ENCODE measurements at regions not wholly inside any gene's neighbourhood (a gene's known extent, or its start where the extent isn't known, plus 50 kb on each side); places are given as distances from the start of the nearest gene placed in this dataset.
"Not testable (repeated sequence)": the region's sequence is repeated elsewhere in the genome, so short reads cannot be mapped to it uniquely, and the experiment has no call there.

DNA sequence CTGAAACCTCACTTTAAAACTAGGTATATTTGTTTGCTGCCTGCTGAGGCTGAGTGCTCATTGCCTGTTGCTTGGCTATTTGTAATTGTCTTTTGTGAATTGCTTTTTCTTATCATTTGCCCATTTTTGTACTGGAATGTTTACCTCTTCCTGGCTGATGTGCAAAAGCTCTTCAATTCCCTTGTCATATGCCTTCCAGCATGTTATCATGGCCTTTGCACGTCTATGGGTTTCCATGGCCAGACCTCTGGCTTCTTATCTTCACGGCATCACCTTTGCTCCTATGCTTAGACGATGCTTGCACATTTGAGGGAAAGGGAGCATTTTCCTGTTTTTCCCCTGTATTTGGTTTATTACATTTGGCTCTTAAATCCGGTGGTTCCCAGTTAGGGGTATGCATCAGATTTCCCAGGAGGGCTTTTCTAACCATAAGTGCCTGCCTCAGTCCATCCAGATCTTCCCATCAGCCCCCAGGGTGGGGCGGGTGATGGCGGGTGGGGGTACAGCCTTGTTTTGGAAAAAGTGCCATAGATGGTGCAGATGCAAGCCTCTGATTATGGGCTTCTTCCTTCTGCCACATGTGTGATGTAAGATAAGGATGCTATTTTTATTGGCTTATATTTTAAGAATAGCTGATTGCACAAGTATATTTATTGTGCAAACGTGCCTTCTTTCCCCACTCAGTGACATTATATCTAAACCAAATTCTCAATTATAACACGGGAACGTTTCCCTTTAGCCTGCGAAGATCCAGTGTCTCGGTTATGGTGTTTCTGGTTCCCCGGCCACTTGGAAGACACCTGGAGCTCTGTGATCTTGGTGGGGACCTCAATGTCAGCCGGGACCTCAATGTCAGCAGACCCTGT is 70.6 kb upstream of the SEPTIN5 start:
- DNase-seq = no peak

DNA sequence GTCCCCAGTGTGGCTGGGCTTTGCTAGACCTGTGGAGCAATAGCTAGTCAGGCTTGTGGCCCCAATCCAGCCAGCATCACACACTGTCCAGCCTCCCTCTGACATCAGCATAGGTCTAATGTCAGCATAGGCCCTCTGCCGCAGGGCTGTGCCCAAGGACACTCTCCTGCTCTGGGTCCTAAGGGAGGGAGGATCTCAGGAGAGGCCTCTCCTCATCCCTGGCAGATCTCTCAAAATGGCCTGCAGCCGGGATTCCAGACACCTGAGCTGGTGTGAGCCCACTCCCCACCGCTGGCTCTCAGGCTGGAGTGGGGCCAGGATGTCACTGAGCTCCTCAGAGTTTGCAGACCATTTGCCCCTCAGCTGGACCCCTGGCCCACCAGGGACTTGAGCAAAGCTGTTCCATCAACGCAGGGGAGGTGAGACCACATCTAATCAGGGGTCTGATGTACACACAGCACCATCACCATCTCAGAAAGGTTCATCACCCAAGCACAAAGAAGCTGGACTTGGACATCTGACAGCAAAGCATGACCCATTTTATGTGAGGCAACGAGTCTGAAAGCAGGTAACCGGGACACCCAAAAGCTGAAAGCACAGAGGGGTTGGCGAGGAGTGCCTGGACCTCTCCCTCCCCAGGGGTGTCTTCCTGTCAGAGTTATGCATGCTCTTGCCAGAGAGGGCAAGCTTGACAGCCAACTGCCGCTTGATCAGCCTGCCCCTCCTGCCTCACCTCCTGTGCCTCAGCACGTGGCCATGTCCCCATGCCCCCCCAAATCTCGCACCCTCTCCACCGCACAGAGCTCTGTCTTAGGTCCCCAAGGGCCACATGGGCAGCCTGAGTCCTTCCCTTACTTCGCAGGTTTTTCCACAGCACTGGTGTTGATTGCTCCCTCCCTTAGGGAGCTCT is 69.7 kb upstream of the SEPTIN5 start:
- no peak for DNase-seq

DNA sequence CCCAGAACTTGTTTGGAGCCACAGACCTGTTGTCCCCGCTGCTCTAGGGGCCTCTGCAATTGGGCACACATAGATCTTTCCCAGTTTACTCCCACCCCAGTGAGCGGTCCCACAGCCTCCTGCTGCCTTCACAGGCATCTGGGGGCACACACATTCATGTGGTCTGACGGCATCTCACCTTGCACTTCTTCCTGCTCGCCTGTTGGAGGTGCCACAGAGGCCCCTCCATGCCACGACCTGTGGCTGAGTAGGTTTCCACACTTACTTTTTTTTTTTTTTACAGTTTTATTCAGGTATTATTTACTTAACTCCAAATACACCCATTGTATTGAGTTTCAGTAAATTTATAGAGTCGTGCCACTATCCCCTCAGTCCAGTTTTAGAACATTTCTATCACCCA is 68.9 kb upstream of the SEPTIN5 start:
- DNase-seq = no peak

DNA sequence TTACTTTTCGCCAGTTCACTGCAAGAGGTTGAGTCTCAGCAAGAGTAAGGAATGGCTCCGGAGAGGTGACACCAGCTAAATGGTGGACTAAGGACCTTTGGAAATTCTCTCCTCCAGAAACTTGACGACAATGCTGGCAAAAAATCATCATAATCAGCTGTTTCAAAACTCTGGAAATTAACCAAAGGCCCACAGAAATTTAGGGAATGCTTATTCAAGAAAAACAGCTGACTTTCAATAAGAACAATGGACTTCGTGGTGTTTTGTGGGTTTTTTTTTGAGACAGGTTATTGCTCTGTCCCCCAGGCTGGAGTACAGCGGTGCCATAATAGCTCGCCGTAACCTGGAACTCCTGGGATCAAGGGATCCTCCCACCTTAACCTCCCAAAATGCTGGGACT is 68.4 kb upstream of the SEPTIN5 start:
- no peak for DNase-seq

DNA sequence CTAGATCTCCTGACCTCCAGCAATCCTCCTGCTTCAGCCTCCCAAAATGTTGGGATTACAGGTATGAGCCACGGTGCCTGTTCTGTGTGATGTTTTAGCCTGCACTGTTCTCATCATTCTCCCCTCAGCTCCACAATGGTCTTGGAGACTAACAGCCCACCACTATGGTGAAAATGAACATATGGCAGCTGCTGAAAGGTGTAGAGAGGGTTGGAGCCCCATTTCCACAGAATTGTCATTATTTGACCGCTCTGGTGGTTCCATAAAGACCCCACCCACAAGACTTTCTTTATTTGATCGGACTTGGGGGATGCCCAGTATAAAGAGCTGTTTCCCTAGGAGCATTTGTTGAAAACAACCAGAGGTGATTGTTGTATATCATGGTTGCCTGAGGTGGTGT is 67.9 kb upstream of the SEPTIN5 start:
- DNase-seq = no peak

DNA sequence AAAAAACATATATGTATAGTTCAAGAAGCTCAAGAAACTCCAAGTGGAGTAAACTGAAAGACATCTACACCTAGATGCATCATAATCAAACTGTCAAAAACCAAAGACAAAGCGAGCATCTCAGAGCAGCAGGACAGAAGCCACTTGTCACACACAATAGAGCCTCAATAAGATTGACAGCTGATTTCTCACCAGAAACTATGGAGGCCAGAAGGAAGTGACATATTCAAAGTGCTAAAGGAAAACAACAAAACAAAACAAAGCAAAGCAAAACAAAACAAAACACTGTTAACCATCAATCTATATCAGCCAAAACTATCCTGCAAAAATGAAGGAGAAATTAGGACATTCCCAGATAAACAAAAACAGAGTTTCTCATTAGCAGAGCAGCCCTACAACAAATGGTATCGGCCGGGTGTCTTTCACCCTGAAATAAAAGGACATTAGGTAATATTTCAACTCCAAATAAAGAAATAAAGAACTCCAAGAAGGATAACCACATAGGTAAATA is 65.8 kb upstream of the SEPTIN5 start:
- no peak for DNase-seq

DNA sequence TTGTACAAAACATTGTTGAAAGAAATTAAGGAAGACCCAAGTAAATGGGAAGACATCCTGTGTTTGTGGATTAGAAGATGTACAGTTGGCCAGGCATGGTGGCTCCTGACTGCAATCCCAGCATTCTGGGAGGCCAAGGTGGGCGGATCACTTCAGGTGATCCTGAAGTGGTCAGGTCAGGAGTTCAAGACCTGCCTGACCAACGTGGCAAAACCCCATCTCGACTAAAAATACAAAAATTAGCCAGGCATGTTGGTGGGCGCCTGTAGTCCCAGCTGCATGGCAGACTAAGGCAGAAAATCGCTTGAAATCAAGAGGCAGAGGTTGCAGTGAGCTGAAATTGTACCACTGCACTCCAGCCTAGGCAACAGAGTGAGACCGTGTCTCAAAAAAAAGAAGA is 62.0 kb upstream of the SEPTIN5 start:
- DNase-seq = no peak

DNA sequence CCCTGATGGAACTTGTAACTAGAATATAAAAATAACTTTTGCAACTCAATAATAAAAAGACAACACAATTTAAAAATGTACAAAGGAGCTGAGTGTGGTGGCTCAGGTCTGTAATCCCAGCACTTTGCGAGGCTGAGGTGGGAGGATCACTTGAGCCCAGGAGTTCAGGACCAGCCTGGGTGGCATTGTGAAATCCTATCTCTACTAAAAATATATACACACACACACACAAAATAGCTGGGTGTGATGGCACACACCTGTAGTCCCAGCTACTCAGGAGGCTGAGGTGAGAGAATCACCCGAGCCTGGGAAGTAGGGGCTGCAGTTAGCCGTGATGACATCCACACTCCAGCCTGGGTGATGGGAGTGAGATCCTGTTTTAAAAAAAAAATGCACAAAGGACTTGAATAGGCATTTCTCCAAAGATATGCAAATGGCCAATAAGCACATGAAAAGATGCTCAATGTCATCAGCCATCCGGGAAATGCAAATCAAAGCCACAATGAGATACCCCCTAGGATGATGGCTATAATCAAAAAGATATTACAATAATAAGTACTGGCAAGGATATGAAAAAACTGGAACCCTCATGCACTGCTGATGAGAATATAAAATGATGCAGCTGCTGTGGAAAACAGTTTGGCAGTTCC is 59.8 kb upstream of the SEPTIN5 start:
- DNase-seq = no peak

DNA sequence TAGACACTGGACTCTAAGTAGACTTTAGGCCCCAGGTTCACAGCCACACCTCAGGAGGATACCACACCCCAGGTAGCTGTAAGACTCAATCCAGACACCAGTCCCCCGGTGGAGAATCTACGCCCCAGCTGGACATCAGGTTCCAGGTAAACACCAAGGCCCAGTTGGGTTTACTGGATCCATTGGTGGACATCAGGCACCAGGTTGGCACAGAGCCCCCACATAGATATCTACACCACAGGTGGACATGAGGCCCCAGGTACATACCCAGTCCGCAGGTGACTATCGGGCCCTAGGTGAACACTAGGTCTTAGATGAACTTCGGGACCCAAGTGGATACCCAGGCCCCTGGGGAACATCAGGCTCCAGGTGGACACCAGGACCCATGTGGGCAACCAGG is 58.9 kb upstream of the SEPTIN5 start:
- DNase-seq = no peak

DNA sequence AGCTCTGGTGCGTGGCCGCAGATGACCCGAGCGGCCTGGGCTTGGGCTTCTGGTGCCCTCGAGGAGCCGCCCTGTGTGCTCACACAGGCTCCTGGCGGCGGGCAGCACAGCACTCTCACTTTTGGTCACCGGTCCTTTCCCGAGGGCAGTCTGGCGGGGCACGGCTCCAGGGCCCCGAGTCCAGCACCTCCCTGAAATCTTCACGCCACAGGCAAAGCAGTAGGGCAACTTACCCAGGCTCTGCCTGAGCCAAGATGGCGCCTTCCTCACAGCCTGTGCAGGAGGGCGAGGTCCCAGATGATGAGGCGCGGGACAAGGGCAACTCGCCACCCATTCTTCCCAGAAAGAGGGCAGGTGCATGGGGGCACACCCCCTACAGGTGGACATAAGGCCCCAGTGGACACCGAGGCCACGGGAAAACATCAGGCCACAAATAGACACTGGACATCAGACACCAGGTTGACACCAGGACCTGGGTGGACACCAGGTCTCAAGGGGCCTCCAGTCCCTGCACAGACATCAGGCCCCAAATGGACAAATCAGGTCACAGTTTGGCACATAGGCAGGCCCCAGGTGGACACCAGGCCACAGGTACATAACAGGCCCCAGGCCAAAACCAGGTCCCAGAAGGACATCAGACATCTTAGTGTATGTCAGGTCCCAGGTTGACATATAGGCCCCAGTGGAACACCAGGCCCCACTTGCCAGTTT is 57.6 kb upstream of the SEPTIN5 start:
- no peak for DNase-seq

DNA sequence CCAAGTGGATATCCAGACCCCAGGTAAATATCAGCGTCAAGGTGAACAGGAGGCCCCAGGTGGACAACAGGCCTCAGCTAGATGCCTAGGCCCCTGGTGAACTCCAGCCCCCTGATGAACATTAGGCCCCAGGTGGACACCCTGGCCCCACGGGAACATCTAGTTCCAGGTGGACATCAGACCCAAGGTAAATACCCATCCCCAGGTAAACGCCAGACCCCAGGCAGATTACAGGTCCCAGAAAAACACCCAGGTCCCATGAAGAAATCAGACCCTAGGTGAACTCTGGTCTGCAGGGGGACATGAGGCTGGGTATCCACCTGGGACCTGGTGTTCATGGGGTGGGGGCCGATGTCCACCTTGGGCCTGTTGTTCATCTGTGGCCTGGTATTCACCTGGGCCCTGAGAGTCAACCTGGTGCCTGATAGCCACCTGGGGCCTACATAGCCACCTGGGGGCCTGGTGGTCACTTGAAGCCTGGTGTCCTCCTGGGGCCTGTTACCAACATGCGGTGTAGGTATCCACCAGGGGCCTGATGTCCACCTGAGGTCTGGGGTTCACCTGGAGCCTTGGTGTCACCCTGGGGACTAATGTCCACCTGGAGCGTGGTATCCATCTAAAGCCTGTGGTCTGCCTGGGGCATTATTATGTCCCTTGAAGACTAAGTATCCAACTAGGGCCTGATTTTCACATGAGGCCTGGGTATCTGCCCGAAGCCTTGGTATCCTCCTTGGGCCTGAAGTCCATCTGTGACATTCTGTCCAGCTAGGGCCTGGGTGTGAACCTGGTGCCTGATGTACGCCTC is 56.8 kb upstream of the SEPTIN5 start:
- DNase-seq = no peak

DNA sequence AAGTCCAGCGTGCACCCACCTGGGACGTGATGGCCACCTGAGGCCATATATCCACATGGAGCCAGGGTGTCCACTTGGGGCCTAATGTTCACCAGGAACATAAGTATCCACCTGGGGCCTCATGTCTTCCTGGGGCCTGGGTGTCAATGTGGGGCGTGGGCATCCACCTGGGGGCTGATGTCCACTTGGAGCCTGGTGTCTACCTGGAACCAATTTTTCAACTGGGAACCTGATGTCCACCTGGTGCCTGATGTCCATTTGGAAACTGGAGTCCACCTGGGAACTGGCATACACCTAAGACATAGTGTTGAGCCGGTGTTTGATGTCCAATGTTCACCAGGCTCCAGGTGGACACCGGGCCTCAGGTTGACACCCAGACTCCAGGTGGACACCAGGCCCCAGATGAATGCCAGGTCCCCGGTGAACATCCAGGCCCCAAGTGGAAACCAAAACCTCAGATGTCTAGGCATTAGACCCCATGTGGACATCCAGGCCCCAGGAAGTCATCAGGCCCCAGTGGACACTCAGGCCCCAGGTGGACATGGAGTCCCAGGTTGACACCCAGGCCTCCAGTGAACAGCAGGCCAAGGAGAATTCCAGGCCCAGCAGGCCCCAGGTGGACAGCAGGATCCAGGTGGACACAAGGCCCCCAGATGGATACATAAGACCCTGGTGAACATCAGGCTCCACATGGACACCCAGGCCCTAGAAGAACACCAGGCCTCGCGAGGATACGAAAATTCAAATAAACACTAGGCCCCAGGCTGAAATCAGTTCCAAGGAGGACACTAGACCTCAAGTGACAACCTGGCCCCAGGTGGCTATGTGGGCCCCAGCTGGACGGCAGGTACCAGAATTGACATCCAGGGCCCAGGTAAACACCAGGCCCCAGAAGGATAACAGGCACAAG is 56.0 kb upstream of the SEPTIN5 start:
- DNase-seq = no peak

DNA sequence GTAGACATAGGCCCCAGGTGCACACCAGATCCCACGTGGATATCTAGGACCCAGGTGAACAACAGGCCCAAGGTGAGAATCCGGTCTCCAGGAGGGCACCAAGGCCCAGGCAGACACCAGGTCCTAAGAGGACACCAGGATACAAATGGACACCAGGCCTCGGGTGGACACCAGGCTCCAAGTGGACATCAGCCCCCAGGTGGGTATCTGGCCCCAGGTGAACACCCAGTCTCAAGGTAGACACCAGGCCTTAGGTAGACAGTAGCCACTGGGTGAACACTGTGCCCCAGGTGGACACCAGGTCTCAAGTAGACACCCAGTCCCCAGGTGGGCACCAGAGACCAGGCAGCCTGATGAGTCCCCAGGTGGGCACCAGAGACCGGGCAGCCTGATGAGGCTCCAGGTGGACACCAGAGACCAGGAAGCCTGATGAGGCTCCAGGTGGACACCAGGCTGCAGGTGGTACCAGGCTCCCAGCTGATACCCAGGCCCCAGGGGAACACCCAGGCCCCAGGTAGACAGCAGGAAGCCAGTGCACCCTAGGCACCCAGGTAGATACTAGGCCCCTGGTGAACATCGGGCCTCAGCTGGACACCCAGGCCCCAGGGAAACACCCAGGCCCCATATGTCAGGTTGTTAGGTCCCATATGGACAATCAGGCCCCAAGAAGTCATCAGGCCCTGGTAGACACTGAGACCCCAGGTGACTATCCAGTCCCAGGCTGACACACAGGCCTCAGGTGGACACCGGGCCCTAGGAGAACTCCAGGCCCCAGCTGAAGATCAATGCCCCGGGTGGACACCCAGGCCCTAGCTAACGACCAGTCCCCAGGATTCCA is 55.1 kb upstream of the SEPTIN5 start:
- no peak for DNase-seq

DNA sequence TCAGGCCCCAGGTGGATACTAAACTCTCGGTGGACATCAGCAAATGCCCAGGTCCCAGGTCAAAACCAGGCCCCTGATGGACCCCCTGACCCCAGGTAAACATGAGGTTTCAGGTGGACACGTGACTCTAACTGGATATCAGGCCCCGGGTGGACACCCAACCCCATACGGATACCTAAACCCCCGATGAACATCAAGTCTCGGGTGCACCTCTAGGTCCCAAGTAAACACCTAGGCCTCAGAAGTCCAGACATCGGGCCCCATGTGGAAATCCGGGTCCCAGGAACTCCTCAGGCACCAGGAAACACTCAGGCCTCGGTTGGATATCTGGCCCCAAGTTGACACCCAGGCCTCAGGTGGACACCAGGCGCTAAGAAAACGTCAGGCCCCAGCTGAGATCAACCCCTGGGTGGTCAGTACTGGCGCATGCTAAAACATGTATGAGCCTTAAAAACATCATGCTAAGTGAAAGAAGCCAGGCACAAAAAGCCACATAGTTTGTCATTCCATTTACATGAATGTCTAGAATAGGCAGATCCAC is 54.4 kb upstream of the SEPTIN5 start:
- no peak for DNase-seq

DNA sequence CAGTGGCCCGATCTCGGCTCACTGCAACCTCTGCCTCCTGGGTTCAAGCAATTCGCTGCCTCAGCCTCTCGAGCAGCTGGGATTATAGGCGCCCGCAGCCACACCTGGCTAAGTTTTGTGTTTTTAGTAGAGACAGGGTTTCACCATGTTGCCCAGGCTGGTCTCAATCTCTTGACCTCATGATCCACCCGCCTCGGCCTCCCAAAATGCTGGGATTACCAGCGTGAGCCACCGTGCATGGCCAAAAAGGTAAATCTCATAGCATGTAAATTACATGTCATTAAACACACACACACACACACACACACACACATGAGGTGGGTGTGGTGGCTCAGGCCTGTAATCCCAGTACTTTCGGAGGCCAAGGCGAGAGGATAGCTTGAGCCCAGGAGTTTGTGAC is 53.7 kb upstream of the SEPTIN5 start:
- DNase-seq = not testable (repeated sequence)

DNA sequence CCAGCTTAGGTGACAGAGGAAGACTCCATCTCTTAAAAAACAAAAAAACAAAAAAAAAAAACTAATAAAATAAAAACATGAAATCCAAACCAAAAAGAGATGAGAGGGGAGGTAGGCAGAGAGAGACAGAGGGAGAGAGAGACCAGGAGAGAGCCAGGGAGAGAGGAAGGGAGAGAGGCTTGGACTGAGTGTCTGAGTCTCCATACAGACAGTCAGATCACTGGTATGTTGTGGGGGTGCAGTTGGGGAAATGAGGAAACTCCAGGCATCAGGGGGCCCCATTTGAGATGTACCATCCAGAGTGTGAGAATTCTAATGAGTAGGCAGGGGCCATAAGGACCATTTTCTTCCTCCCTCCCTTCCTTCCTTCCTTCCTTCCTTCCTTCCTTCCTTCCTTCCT is 53.1 kb upstream of the SEPTIN5 start:
- DNase-seq = no peak

DNA sequence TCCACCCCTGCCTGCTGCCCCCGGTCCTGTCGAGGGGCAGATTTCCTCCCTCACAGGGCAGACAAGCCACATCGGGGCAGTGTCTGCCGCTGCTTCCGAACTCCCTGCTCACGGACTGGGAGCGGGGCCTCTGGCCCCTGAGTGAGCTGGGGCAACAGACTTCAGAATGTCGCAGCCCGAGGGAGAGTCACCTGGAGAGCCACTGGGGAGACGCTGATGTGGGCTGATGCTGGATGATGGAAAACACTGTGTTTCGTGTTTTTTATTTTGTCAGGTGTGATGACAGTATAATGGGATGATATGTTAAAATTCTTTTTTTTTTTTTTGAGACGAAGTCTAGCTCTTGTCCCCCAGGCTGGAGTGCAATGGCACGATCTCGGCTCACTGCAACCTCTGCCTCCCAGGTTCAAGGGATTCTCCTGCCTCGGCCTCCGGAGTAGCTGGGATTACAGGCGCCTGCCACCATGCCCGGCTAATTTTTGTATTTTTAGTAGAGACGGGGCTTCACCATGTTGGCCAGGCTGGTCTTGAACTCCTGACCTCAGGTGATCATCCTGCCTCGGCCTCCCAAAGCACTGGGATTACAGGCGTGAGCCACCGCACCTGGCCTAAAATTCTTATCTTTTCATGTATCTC is 52.1 kb upstream of the SEPTIN5 start:
- DNase-seq = not testable (repeated sequence)

DNA sequence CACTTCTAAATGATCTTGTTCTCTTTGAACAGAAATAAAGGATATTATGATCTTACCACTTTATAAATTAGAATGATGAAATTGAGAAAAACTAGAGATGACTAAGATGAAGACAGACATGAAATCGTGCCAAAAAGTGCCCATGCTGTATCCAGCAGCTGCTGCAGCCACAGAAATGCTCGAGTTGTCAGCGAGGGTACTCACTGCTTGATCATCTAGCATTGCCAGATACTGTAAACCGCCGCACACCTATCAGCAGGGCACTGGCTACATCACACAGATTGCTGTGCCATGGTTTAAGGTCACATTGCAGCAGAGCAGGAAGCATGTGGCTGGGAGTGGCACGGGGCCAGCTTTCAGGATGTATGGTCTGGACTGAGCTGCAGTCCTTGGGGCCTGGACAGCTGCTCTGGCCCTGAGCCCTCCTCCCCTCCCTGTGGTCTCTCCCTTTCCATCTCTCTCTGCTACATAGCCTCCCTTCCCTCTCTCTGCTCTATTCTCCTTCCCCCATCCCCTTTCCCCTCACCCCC is 51.0 kb upstream of the SEPTIN5 start:
- no peak for DNase-seq
